A549 (cell line): ENCODE measurements at regions not wholly inside any gene's neighbourhood (a gene's known extent, or its start where the extent isn't known, plus 50 kb on each side); places are given as distances from the start of the nearest gene placed in this dataset.

Experiments used
- EP300 ChIP-seq, 2 experiments: fragments of >200 bp; sonication (Bioruptor Twin); formaldehyde crosslinking; IDR thresholded peaks; 2 replicates in 1 of 2; 3 replicates in 1 of 2; pipeline ENCODE4 v1.6.1; 2016 to 2017
- GATA3 ChIP-seq: IDR thresholded peaks from 2 replicates; pipeline ENCODE4 v1.6.1; 2012; ENCODE audit warnings: borderline replicate concordance
- JUN ChIP-seq, 2 experiments: fragments of >200 bp; sonication (Bioruptor Twin); formaldehyde crosslinking; IDR thresholded peaks; 2 replicates in 1 of 2; 3 replicates in 1 of 2; pipeline ENCODE4 v1.6.1; 2016 to 2017
- PHF8 ChIP-seq: fragments of 200-600 bp; sonication (generic); IDR thresholded peaks from 2 replicates; pipeline ENCODE4 v1.6.1; 2016; ENCODE audit warnings: low read depth, mild to moderate bottlenecking, antibody characterized with exemption, moderate library complexity, borderline replicate concordance
- POLR2A ChIP-seq: IDR thresholded peaks from 2 replicates; pipeline ENCODE4 v1.6.1; 2012; ENCODE audit warnings: mild to moderate bottlenecking, low read length
- POLR2AphosphoS2 ChIP-seq: conservative IDR thresholded peaks from 2 replicates; pipeline ENCODE4 v1.6.1; 2012; ENCODE audit warnings: low read length, improper control_type of control experiment, inconsistent platforms
- RFX5 ChIP-seq: fragments of 450-650 bp; IDR thresholded peaks from 2 replicates; pipeline ENCODE4 v1.7.1; 2014; ENCODE audit warnings: antibody characterized with exemption, mild to moderate bottlenecking, moderate library complexity
- SMC3 ChIP-seq: fragments of >200 bp; sonication (Bioruptor Twin); formaldehyde crosslinking; IDR thresholded peaks from 3 replicates; pipeline ENCODE4 v1.6.1; 2018; ENCODE audit warnings: inconsistent platforms
- ZSCAN20 ChIP-seq: fragments of 250-450 bp; sonication (Bioruptor Pico); IDR thresholded peaks from 2 replicates; pipeline ENCODE4 v1.8.0; 2022; ENCODE audit warnings: mild to moderate bottlenecking, moderate library complexity
- TF ChIP-seq, protein P1 (sequence below): fragments of >200 bp; sonication (Bioruptor Twin); formaldehyde crosslinking; IDR thresholded peaks from 3 replicates; pipeline ENCODE4 v1.5.1; 2016
- TF ChIP-seq, protein P2 (sequence below): fragments of 450-650 bp; IDR thresholded peaks from 2 replicates; pipeline ENCODE4 v1.6.1; 2014; ENCODE audit warnings: antibody characterized with exemption
- TF ChIP-seq, protein P3 (sequence below): IDR thresholded peaks from 2 replicates; pipeline ENCODE4 v1.6.1; 2012
- TF ChIP-seq, protein P4 (sequence below): fragments of 250-450 bp; sonication (Bioruptor Pico); IDR thresholded peaks from 2 replicates; pipeline ENCODE4 v1.5.0; 2021; ENCODE audit warnings: mild to moderate bottlenecking, moderate library complexity, borderline replicate concordance
- TF ChIP-seq, protein P5 (sequence below): IDR thresholded peaks from 2 replicates; pipeline ENCODE4 v1.6.1; 2012

DNA sequence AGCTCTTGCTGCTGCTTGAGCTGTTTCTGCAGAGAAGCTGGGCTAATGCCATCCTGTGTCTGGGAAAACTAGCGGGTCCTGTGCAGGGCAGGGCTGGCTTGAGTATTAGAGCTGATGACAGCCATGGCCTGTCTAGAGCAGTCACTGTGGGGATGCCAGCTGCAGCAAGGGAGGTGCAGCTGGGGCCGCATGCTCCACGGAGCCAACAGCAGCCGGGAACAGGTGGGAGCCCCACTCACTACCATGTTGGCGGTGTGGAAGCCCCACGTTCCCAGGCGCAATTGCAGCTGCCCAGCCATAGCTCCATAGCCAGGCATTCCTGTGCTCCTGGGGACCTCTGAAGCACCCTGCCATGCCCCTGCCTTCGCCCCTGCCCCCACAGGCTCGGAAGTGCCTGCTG, 212.9 kb downstream of the TFAP2C start:
- TF ChIP-seq, protein P1, sequence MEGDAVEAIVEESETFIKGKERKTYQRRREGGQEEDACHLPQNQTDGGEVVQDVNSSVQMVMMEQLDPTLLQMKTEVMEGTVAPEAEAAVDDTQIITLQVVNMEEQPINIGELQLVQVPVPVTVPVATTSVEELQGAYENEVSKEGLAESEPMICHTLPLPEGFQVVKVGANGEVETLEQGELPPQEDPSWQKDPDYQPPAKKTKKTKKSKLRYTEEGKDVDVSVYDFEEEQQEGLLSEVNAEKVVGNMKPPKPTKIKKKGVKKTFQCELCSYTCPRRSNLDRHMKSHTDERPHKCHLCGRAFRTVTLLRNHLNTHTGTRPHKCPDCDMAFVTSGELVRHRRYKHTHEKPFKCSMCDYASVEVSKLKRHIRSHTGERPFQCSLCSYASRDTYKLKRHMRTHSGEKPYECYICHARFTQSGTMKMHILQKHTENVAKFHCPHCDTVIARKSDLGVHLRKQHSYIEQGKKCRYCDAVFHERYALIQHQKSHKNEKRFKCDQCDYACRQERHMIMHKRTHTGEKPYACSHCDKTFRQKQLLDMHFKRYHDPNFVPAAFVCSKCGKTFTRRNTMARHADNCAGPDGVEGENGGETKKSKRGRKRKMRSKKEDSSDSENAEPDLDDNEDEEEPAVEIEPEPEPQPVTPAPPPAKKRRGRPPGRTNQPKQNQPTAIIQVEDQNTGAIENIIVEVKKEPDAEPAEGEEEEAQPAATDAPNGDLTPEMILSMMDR = no peak
- TF ChIP-seq EP300 (IDR thresholded peaks at IDR 0.05) = no peak
- TF ChIP-seq JUN (IDR thresholded peaks at IDR 0.05) = no peak
- TF ChIP-seq ZSCAN20 (CRISPR knock-in tag) = no peak
- TF ChIP-seq POLR2A = no peak
- TF ChIP-seq, protein P2, sequence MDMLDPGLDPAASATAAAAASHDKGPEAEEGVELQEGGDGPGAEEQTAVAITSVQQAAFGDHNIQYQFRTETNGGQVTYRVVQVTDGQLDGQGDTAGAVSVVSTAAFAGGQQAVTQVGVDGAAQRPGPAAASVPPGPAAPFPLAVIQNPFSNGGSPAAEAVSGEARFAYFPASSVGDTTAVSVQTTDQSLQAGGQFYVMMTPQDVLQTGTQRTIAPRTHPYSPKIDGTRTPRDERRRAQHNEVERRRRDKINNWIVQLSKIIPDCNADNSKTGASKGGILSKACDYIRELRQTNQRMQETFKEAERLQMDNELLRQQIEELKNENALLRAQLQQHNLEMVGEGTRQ = no peak
- no peak for TF ChIP-seq POLR2AphosphoS2
- TF ChIP-seq, protein P3, sequence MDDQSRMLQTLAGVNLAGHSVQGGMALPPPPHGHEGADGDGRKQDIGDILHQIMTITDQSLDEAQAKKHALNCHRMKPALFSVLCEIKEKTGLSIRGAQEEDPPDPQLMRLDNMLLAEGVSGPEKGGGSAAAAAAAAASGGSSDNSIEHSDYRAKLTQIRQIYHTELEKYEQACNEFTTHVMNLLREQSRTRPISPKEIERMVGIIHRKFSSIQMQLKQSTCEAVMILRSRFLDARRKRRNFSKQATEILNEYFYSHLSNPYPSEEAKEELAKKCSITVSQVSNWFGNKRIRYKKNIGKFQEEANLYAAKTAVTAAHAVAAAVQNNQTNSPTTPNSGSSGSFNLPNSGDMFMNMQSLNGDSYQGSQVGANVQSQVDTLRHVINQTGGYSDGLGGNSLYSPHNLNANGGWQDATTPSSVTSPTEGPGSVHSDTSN = no peak
- TF ChIP-seq PHF8 = no peak
- TF ChIP-seq GATA3 = no peak
- TF ChIP-seq RFX5 = no peak
- TF ChIP-seq, protein P4, sequence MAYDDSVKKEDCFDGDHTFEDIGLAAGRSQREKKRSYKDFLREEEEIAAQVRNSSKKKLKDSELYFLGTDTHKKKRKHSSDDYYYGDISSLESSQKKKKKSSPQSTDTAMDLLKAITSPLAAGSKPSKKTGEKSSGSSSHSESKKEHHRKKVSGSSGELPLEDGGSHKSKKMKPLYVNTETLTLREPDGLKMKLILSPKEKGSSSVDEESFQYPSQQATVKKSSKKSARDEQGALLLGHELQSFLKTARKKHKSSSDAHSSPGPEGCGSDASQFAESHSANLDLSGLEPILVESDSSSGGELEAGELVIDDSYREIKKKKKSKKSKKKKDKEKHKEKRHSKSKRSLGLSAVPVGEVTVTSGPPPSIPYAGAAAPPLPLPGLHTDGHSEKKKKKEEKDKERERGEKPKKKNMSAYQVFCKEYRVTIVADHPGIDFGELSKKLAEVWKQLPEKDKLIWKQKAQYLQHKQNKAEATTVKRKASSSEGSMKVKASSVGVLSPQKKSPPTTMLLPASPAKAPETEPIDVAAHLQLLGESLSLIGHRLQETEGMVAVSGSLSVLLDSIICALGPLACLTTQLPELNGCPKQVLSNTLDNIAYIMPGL (CRISPR knock-in tag) = no peak
- TF ChIP-seq SMC3 = no peak
- TF ChIP-seq, protein P5, sequence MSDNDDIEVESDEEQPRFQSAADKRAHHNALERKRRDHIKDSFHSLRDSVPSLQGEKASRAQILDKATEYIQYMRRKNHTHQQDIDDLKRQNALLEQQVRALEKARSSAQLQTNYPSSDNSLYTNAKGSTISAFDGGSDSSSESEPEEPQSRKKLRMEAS = no peak
